ENCODE measurements at regions not wholly inside any gene's neighbourhood (a gene's known extent, or its start where the extent isn't known, plus 50 kb on each side); places are given as distances from the start of the nearest gene placed in this dataset.
"Not testable (repeated sequence)": the region's sequence is repeated elsewhere in the genome, so short reads cannot be mapped to it uniquely, and the experiment has no call there.

DNA sequence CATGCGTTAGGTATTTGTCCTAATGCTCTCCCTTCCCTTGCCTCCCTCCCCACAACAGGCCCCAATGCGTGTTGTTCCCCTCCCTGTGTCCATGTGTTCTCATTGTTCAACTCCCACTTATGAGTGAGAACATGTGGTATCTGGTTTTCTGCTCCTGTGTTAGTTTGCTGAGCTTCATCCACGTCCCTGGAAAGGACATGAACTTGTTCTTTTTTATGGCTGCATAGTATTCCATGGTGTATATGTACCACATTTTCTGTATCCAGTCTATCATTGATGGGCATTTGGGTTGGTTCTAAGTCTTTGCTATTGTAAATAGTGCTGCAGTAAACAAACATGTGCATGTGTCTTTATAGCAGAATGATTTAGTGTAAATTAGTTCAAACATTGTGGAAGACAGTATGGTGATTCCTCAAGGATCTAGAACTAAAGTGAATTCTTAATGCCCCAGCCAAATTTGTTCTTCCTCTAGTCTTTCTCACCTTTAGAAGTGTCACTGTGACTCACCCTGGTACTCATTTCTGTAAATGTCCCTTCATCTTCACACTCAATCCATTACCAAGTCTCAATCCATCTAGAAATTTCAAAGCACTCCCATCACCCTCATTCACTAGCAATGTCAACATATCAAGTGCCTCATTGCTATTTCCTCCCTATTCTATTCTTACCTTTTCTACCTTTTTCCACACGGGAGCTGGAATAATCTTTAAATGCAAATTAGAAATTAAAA, 123.9 kb downstream of the MREG start:
- not testable (repeated sequence) for DNase-seq

DNA sequence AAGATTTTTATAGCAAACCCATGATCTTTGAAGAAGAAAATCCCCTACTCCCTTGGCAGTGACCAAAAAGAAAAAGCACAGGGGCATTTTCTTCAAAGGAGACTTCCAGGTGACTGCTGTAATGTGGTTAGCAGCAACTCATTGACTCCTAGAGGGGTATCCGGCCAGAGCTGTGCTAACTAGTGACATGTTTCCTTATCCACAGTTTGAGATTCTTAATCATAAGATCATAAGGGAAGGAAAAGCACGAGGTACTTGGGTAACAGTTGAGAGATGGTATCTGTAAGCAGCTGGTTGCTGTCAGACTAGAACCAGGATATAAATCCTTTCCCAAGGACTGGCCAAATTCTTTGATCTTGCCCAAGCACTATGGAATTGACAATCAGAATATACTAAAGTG, 124.7 kb downstream of the MREG start:
- DNase-seq, result no peak

DNA sequence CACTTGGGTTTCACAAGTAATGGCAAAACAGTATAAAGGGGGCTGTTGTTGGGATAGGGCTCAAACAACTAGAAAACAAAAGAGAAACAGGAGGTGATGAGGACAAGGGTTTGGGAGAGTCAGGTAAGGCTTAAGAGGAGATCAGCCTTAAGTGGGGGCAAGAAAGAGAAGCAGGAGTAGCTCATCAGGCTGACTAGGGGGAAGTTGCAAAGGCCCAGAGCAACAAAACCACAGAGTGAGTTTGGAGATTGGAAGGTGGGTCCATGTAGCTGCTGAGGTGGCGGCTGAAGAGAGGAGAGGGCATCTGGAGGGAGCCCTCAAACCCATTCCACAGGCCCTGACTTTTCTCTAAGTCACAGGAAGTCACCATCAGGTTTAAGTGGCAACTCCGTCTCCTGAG, 126.0 kb downstream of the MREG start:
- no peak for DNase-seq

DNA sequence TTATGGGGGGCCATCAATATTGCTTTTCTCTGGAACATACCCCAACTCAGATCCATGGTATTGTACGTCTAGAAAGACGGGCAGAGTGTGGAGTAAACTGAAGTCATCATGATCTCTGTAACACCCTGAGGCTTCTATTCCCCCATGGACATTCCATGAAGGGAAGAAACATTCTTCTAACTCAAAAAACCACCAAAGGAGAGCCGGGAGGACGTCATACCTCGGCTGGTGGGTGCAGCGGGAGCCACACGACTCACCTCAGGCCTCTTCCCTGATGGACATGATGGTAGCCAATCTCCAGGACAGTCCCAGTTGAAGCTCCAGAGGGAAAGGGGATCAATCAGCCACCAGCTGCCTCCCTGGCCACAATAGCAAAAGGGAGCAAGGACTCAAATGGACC, 127.3 kb downstream of the MREG start:
- DNase-seq, result no peak

DNA sequence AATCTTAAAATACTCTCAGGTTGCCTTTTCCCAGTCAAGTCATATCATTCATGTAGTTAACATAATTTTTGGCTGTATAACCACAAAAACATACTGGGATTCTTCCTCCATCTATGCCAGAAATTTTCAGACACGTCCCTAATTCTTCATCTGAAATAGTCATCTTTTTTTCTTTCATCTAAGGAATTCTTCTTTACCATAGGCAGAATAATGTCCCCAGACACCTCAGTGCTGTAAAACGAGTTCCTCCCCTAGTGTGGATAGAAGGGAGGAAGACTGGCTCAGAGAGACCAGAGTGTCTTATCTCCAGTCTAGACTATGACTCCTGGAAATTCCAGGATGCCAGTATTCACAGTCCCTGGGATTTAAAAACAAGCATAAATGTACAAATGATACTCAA, 127.8 kb downstream of the MREG start:
- DNase-seq, result no peak

DNA sequence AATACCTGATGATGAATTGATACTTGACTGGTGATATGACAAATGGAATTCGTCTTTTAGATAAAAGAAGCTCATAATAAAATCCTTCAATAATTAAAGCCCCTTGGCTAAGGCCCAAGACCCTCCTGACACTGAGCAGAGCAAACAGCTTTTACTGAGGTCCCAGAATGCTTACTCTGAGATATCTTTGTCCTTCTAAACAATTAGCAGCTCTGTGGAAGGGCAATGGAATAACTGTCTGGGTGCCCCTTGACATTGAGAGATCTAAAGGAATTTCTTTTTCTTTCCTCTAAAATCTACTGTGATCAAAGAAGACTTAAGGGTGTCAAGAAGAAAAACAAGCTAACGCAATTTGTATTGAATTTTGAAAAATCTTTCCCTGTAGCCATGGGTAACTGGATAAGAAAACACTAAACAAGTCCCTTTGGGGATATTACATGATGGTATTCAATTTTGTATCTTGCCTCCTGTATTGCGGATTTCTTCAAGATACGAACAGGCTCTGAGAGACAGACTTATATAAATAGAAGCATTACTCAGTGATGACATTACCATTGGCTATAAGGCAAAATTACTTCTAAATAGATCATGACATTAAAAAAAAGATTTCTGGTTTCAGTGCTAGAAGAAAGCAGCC, 128.8 kb downstream of the MREG start:
- DNase-seq, result no peak

DNA sequence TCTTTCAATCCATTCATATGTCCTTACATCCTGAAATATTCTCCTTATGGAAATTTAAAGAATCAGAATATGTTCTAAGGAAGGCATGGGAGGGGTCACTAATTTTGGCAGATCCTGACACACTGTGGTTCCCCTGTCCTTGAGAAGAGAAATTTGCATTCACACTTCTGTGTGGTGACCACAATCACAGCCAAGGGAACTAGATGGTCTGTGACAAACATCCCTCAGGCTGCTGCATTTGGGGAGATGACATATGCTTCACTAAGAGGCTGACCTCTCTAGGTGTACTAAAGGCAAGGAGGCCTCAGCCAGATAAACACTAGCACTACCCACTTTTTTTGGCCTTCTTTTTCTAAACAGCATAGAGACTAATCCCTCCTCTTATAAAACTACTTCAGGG, 129.6 kb downstream of the MREG start:
- DNase-seq, result no peak

DNA sequence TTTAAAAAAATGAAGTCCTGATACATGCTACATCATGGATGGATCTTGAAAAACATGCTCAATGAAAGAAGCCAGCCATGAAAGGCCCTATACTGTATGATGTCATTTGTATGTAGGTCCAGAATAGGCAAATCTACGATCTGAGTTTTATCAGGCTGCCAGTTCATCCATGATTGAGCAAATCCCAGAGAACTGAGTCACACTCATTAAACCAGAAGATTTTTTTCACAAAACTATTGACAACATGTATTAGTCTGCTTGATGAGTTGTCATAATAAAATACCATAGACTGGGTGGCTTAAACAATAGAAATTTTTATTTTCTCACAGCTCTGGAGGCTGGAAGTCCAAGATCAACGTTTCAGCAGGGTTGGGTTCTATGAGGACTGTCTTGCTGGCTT, 130.7 kb downstream of the MREG start:
- DNase-seq, result no peak

DNA sequence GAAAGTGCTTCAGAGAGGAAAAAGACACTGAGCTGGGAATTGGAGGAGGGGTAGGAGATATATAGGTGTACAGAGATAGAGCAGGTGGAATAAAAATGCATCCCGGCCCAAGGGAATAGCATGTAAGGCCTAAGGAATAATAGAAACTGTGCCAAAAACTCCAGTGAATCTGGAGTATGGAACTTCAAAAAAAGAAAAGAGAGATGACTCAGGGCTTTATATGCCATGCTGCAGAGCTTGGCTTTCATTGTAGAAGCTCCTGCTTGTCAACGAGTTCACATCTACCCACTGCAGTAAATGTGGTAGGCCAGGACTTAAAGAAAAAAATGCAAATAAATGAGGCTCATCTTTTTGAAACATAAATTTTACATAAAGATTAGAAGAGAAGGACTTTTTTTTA, 131.8 kb downstream of the MREG start:
- no peak for DNase-seq

DNA sequence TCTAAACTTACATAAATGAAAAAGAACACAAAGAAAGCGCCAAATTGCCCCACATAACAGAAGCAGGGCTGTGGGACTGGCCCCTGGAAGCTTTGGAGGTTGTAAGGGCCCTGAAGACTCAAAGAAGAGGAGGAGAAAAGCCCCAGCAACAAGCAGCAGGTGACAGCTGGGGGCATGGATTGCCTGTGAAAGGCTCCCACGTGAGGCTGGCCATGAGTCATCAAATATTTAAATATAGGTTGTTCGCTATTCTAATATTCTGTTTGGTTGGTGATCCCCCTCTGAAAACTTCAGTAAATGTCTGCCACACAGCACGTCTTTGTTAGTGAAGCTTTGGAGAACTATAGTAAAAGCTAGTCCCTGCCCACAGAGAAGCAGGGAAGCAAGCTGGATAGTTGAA, 132.4 kb downstream of the MREG start:
- no peak for DNase-seq

DNA sequence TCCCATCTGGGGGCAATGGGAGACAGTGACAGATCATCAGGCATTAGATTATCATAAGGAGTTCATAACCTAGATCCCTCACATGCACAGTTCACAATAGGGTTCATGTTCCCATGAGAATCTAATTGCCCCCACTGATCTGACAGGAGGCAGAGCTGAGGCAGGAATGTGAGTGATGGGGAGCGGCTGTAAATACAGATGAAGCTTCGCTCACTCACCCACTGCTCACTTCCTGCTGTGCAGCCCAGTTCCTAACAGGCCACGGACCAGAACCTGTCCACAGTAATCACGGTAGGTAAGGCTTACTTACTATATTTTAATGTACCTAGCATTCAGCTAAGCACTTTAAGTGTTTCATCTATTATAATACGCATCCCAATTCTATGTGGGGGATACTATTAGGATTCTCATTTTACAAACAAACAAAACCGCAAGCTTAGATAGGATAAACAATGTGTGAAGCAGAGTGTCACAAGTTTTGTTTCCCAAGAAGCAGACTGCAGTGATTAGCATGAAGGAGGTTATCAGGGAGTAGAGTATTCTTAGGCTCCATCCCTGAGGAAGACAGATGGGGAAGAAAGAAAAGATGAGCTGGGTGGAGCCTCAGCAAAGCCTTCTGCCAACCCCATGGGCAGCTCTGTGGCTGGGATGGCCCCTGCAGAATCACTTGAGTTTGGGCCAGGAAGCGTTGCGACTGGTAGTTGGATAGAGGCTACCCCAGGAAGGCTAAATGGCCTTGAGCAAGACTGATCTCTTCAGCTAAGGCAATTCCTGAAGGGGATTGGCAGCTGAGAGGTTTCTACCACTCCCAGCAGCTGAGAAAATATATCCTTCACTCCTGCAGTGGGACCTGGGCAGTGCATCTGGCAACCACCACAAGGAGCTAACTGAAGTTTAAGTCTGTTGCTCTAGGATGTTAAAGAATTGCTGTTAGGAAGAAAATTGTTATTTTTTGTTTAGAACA, 133.1 kb downstream of the MREG start:
- DNase-seq, result no peak

DNA sequence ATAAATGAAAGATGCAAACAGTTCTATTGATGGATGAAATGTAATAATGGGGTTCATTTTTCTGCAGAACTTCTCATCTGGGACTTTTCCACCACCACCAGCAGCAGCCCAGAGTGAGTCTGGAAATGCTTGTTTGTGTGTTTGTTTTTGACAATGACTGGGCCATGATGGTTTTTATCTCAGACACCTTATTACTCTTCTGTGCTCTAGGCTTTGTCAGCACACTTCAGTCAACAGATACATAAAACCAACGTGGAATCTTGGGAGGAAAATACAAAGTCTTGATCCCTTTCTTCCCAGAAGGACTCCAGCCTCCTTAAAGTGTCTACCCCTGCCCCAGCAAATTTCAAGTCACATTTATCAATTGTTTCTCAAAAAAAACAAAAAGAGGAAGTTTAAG, 134.0 kb downstream of the MREG start:
- no peak for DNase-seq

DNA sequence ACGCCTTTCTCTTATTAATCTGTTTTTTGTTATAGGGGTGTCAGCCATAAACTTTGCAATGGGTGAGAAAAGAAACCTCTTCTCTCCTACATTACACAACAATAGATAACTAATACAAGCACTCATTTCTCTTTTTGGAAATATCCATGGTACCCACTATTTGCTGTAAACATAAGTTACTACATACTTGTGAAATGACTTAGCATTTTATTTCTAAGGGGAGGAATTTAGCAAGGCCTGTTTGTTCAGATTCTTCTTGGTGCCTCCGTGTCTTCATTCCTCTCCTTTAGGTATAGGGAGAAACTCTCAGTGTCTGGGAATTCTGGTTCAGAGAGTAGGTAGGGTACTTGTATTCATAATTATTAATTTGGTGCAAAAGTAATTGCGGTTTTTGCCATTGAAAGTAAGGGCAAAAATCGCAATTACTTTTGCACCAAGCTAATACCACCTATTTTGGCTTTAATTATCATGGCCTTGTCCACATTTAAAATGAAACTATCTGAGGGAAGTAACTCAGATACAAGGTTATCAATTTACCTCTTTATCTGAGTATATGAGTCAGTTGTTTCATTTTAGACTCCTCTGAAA, 134.8 kb downstream of the MREG start:
- DNase-seq, result no peak

DNA sequence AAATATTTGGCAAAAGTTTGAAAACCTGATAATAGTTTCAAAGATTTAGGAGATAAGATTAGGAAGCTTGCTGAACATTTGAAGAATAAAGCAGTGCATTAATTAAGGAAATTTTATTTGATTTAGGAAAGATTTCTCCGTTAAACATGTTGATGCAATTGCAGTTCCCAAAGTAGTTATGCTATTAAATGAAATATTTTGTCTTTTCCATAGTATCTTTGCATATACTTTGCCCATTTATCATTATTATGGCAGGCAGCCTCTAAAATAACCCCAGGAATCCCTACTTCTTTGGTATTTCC, 136.5 kb downstream of the MREG start:
- no peak for DNase-seq

DNA sequence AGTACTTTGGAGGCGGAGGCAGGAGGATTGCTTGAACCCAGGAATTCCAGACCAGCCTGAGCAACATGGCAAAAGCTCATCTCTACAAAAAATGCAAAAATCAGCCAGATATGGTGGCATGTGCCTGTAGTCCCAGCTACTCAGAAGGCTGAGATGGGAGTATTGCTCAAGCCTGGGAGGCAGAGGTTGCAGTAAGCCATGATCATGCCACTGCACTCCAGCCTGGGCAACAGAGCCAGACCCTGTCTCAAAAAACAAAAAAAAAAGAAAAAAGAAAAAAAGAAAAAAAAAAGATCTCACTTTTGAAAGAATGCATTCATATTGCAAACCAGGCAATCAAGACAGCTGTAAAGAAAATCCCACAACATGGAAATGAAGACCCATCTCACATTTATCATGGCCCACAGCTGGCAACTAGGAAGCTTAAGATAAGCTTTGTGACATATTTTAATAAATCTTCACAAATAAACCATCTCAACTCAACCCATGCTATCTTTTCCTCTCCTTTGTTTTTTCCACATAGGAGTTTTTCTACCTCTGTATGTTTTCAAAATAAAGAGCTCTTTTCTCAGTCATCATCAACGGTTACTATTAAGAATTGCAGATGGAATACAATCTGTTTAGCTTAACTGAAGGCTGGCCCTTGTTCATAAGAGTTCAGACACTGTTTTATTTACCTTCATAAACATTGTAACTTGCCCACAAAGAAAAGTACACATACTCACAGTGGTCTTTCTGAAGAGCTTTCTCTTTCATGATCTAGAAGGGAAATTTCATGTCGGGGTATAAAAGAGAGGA, 137.0 kb downstream of the MREG start:
- no peak for DNase-seq

DNA sequence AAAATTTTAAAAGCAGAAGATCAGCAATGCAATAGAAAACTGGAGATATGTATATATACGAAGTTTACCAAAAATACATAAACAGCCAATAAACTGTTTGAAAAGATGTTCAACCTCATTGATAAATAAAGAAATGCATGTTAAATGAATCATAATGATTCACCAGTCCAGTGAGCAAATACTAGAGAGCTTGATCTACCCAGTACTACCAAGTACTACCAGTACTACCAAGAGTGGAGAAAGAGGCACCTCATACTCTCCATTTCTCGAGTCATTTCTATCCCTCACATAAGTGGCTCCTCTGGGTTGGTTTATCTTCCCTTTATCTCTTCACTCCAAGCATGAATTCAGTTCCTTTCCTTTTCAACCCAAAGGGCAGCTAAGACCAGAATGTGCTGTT, 138.9 kb downstream of the MREG start:
- no peak for DNase-seq

DNA sequence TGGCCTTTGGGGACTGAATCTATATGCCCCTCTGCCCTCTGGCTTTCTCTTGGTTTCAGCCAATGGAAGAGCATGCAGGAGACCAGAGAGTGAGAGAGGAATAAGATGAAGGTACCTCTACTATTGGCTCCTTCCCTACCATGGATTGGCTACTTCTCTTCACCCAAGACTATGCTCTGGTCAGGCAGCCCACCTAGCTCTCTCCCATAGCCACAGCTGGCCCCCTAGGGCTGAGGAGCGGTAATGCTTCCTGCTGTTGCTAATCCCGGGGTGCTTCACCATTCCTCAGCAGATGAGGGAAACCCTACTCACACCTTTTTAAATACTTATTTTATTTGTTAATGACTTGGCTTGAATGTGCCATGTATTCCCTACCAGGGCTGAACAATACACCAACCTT, 142.4 kb downstream of the MREG start:
- DNase-seq, result no peak

DNA sequence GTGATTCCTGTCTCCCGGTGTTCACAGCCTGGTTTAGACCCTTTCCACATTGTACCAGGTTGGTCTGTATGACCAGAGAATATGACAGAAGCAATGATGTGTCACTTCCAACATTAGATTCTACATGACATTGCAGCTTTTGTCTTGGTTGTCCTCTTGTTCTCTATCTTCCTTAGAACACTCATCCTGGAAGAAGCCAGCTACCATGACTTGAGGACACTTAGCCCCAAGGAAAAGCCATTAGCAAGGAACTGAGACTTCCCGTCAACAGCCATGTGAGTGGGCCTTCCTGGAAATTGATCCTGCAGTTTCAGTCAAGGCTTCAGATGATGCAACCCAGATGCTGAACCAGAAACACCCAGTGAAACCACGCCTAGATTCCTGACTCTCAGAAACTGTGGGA, 143.3 kb downstream of the MREG start:
- no peak for DNase-seq

DNA sequence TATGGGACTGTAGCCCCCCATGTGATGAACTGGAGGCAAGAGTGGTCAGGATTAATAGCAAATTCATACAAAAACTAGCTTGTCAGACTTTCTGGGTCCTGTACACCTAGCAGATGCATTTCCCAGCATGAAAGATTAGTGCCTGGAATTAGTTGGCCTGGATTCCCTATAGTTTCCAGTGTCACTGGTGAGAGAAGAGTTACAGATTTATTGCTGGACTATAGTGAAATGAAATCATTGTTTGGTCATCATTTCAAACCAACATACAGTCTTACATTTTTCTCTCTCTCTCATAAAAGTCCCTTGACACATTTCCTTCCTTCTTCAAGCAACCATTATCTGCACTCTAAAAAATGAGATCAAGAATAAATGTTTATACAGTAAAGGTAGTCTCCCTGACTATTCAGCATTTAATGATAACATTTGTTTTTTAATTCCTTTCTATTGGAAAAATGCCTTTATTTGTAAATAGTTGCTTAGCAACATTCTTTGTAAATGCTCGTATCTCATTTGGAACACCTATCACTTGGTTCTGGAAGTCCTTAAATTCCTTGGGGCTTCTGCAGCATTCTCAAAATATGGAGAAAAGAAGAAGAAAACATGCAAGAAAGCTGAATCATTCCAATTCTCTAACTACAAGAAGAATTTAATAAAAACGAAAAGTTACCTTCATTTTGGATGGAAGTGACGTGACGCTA, 144.4 kb downstream of the MREG start:
- DNase-seq, result no peak

DNA sequence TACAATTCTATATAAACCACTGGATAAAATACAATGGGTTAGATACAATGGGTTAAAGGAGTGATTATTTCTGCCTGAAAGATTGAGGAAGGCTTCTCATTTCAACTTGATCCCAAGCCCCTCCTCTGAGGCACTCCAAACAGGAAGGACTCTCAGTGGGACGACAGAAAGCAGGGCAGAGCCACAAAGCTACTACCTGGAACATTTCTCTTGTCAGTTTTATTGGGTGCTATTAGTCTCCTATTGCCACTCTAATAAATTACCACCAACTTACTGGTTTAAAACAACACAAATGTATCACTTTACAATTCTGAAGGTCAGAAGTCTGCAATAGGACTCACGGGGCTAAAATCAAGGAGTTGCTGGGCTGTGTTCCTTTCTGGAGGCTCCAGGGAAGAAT, 146.7 kb downstream of the MREG start:
- no peak for DNase-seq

DNA sequence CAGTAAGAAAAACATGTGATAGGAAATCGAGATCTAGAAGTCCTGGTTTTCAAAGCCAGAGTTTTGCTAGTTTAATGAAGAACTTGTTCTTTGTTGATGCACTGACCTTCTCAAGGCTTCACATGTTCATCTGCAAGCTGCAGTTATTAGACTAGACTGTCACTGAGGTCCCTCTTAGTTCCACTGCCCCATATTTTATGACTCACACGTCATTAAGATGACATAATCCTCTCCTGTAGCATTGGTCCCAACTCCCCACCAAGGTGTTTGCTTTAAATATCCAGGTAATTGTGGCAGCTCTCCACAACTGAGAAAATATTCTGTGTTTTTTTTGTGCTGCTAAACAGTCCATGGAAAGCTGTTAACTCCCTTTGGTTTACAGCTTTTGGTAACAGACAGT, 149.7 kb downstream of the MREG start:
- DNase-seq, result no peak

DNA sequence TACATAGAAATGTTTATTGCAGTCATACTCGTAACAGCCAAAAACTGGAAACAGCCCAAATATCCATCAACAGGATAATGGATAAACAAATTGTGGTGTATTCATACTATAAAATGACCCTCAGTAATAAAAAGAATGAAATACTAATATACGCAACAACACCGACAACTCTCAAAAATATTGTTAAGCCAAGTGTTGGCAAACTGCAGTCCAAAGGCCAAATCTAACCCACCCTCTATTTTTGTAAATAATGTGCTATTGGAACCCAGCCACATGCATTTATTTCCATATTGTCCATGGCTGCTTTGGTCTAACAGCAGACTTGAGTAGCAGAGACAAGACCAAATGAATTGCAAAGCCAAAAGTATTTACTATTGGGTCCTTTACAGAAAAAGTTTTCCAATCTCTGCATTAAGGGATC, 151.0 kb downstream of the MREG start:
- DNase-seq, result no peak
